Dedifferentiated amniotic fluid mesenchymal stem cell (primary cell): ENCODE measurements at regions not wholly inside any gene's neighbourhood (a gene's known extent, or its start where the extent isn't known, plus 50 kb on each side); places are given as distances from the start of the nearest gene placed in this dataset.
A peak's percentile ranks its signal among the peaks of the same experiment; 100 is the strongest.

Experiments
- DNase-seq: peaks from one replicate; pipeline ENCODE4 v3.0.0-alpha.2; 2016; ENCODE audit errors: extremely low spot score

- no peak for DNase-seq
These were observed 855.0 kb upstream of the TMEM132C start for GRCh38 chr12:127411981-127412380.

DNA sequence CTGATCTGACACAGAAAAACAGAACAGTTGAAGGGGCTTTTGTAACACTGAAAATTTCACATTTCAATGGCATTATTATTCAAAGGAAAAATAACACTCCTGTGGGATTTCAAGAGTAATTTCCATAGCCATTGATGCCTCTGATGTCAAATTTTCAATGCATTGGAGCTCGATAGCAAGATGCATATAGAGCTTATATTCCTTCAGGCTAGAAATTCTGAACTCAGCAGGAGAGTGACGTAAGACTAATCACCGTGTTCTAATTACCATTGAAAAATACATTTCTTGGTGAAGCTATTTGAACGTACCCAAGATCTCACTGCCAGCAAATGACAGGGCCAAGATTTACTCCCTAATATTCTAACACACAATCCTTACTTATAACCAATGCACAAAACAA, 854.1 kb upstream of the TMEM132C start:
- DNase-seq: no peak

DNA sequence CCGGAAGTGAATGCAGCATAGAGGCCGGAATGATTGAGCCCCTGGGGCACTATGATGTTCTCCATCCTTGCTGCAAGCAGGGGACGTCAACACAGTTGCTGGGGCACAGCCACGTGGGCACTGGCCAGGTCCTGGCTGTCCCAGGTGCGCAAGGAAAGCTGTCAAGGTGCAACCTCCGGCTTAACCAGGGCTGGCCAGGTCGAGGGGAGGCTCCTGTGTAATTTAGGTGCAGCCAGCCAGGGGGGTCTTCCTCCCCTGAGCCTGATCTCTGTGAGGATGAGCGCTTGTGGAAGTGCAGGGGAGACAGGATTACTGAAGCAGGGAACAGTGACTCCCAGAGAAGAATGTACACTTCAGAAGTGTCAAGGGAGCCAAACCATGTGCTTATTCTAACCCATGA, 852.8 kb upstream of the TMEM132C start:
- DNase-seq: no peak

DNA sequence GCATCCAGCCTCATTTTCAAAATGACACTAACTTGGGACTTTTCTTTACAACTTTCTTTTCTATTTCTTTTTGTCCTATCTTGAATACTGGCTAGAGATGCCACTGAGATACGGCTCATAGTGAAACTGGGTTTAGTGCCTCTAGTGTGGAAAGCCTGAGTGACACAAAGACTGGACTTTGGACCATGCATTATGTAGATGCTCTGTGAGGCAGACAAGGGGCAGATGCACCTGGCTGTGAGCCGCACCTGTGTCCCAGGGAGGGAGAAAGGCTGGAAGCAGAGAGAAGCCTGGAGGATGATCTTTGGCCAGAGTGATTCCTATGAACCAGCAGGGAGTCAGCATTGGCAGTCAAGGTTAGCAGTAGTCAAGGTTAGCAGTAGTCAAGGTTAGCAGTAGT, 852.3 kb upstream of the TMEM132C start:
- DNase-seq: no peak

DNA sequence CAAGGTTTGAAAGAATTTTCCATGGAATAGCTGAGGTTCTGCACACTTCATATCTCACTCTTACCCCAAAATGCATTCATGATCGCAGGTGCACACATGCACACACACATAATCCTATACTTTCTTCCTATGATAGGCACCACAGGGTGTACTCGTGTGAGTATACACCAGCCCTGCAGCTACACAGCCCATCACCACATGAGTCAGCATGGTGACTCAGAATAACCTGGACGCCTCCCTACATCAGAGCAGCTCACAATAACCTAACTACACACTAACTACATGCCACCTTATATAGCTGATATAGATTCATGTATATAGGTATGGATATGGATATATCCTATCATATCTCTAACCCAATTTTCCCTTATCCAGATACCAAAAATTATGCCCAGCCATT, 850.2 kb upstream of the TMEM132C start:
- DNase-seq: no peak

DNA sequence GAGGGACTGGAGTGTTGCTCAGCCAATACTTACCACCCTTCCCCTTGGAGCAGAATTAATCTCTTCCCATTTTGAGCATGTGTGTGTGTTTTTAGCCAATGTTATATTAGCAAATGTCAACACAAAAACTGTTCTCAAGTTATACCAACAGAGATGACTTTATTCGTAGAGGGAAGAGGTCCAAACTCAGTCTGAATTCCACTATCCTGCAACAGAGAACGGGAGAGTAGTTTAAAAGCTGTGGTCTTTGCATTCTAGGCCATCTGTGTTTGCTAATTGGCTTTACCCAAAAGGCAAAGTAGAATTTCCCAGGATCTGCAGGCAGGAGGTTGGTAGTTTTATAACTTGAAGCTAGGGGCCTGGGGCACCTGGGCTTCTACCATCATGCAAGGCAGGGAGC, 847.9 kb upstream of the TMEM132C start:
- no peak for DNase-seq

DNA sequence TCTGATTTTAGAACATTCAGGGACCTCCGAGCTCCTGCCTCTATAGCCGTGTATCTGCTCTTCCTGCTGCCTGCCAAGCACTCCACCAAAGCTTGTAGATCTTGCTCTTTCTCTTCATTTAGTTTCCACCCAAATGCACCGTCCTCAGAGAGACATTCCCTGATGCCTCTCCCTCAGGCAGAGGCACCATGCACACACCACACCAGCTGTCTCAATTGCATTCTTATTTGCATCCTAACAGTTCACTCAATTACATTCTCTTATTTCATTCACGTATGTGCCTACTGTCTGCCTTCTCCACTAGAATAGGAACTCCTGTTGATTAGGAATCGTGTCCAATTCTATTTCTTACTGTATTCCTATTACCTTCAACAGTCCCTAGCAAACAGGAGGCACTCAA, 845.4 kb upstream of the TMEM132C start:
- DNase-seq: no peak

DNA sequence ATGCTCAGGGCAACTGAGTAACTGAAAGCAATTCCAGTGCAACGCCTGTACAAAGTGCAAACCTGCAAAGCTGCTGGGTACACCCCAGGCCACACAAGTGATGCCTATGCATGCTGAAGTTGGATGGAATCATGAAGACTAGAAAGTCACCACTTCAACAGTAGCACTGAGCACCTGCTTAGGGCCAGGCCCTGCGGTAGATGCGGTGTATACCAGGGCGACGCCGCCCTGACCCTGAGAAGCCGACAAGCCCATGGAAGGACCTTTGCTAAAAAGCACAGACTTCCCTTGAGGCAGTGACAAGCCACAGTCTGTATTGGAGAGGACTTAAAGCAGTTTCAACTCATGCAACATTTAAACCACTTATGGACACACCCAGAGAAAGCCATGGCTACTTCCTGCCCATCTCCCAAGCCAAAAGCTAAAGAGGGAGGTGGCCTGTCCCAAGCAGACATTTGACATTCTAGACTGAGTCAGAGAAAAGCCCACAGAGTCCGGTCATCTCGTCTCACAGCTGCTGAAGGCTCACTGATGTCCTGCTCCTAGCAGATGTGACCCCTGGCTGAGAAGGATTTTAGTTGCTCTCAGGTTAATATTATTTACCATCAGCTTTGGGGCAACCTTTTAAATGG, 843.9 kb upstream of the TMEM132C start:
- DNase-seq: no peak

- no peak for DNase-seq
These were observed 841.5 kb upstream of the TMEM132C start for GRCh38 chr12:127425474-127425873.

DNA sequence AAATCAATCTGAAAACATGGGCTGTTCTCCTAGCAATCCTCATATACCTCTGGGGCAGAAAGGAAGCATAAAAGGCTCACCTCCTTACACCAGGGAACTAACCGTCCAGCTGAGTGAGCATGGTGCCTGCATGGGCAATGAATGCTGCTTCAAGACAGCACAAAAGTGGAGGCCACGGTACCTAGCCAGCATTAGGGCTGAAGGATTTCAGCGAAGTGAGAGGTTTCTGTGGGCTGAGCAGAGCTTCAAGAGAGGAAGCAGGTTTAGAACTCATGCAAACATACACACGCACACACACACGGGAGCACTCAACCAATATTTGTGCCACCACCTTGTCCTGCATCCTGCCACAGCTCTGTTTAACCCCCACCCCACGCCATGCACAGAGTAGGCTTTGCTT, 838.5 kb upstream of the TMEM132C start:
- DNase-seq: no peak

- no peak for DNase-seq
These were observed 837.3 kb upstream of the TMEM132C start for GRCh38 chr12:127429551-127430285.

DNA sequence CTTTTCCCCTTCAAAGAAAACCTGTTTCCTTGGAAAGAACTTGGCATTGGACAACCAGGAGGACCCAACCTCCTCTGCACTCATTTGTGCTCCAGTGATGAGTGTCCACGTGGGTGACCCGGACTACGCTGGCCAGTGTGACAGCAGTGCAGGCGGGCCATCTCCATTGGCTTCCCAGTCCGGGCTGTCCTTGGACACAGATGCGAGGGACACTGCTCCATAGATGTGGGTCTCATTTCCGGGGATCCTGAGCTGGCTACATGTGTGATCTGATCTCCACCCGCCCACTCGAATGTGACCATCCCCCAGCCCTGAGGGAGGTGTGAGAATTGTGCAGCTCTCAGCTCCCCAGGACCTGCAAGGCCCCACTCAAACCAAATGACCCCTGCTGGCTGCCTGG, 836.6 kb upstream of the TMEM132C start:
- DNase-seq: no peak

DNA sequence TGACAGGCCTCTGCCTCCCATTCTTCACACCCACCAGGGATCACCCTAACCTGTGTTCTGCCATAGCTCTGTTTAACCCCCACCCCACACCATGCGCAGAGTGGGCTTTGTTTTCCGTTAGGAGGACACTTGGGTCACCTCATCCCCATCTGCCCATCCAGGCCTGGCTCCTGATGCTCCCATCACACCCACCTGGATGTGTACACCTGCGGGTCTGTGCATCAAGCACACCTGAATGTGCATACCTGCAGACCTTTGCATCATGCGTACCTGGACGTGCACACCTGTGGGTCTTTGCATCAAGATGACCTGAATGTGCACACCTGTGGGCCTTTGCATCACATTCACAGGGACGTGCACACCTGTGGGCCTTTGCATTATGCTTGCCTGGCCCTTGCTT, 835.8 kb upstream of the TMEM132C start:
- DNase-seq: no peak

- no peak for DNase-seq
These were observed 835.4 kb upstream of the TMEM132C start for GRCh38 chr12:127431594-127431993.

GRCh38 chr12:127435439-127435838, 831.5 kb upstream of the TMEM132C start:
- no peak for DNase-seq

GRCh38 chr12:127438512-127439244, 828.3 kb upstream of the TMEM132C start:
- DNase-seq: no peak

- DNase-seq: no peak
These were observed 821.3 kb upstream of the TMEM132C start for GRCh38 chr12:127445581-127446139.

- DNase-seq: no peak
These were observed 818.1 kb upstream of the TMEM132C start for GRCh38 chr12:127448906-127449305.

DNA sequence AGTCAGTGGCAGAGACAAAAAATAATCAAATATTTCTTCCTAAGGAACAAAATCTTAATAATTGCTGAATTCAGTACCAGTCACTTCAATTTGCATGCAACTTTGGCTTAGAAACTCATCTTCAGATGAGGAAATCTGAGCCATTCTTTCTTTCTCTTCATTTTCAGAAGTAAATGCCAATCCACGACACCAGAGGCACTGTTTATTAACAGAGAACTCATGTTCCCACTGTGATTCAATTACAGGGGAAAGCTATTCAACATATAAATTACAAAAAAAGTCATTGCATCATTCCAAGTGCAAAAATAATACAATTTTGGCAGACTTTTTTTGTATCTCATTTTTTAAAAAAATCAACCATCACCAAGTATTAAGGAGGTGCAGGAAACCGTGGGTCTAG, 816.1 kb upstream of the TMEM132C start:
- DNase-seq: peak; percentile 20

DNA sequence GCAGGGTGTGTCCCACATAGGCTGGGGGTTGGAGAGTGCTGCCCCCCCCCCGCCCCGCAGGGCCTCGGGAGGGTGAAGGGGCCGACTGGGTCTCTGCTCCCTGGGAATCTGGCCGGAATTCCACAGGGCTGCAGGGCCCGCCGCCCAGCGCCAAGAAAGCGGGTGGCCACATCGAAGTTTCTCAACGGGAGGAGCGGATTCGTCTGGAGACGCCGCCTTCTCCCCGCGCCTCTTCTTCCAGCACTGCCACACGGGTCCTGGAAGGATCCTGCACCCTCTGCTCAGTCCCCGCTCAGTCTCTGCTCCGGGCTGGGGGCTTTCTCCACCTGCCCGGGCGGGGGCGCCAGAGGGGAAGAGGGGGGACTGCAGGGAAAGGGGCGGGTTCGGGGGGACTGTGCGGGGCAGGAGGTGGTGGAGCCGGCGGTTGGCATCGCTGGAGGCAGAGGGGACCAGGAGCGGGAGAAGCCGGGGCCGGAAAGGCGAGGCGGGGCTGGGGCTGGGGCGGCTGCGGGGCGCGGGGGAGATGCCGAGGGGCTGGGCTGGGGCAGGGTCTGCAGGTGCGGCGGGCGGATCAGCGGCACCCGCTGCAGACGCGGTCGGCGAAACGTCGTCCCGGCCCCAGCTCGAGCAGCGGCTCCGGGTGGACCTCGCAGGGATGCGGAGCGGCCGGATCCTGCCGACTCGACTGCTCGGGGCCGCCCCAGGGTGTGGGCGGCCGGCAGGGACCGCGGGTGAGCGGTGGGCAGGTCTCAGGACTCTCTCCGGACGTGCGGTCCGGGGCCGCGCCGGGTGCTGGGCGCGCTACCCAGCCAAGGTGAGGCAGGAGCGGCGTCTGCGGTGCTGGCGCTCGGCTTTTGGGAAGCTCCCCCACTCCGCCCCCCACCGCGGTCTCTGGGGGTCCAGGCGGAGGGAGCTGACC, 811.4 kb upstream of the TMEM132C start:
- no peak for DNase-seq

GRCh38 chr12:127457726-127458125, 809.2 kb upstream of the TMEM132C start:
- no peak for DNase-seq

GRCh38 chr12:127459166-127459565, 807.8 kb upstream of the TMEM132C start:
- no peak for DNase-seq
